Natural killer cell (primary cell): ENCODE measurements at regions not wholly inside any gene's neighbourhood (a gene's known extent, or its start where the extent isn't known, plus 50 kb on each side); places are given as distances from the start of the nearest gene placed in this dataset.

Experiments
- ATAC-seq, 3 donors: fragments of 150-1000 bp in 2 of 3; fragments of 200-7000 bp in 1 of 3; cut with Tn5 transposase; 1 replicate in 1 of 3; 2 replicates in 2 of 3; pipeline ENCODE4 v1.10.0; 2021; ENCODE audit warnings: mild to moderate bottlenecking in 2 of 3, moderate library complexity in 2 of 3
- DNase-seq, 2 donors: peaks; one replicate each; pipeline versions ENCODE4 v3.0.0 to v3.0.0-alpha.2; 2013 to 2021; ENCODE audit warnings: mixed read lengths in 1 of 2
- H3K27ac ChIP-seq: one replicate; pipeline ENCODE4 v1.5.1; 2013; ENCODE audit warnings: mild to moderate bottlenecking, low read length
- H3K27me3 ChIP-seq: one replicate; pipeline ENCODE4 v1.6.1; 2013; ENCODE audit warnings: low read length; ENCODE audit not compliant: control insufficient read depth, insufficient read depth
- H3K36me3 ChIP-seq: one replicate; pipeline ENCODE4 v1.6.1; 2013; ENCODE audit warnings: low read length; ENCODE audit not compliant: control insufficient read depth, insufficient read depth
- H3K4me1 ChIP-seq: one replicate; pipeline ENCODE4 v1.6.1; 2013; ENCODE audit warnings: low read length; ENCODE audit not compliant: control insufficient read depth, insufficient read depth
- H3K4me3 ChIP-seq: one replicate; pipeline ENCODE4 v1.5.1; 2013; ENCODE audit warnings: low read length
- H3K9me3 ChIP-seq: one replicate; pipeline ENCODE4 v1.6.1; 2013; ENCODE audit warnings: low read length; ENCODE audit not compliant: control insufficient read depth, insufficient read depth
- H3K27ac Mint-ChIP-seq, 2 donors: one replicate each; pipeline ENCODE4 v1.8.0; 2022; ENCODE audit warnings: mild to moderate bottlenecking in 2 of 2, mixed read lengths in 2 of 2, moderate library complexity in 1 of 2
- H3K27me3 Mint-ChIP-seq, 2 donors: one replicate each; pipeline ENCODE4 v1.8.0; 2022; ENCODE audit warnings: low read depth in 2 of 2, mixed read lengths in 2 of 2
- H3K36me3 Mint-ChIP-seq: one replicate; pipeline ENCODE4 v1.8.0; 2022; ENCODE audit warnings: mixed read lengths
- H3K4me1 Mint-ChIP-seq, 2 donors: one replicate each; pipeline ENCODE4 v1.8.0; 2022; ENCODE audit warnings: mixed read lengths in 2 of 2
- H3K4me3 Mint-ChIP-seq: one replicate; pipeline ENCODE4 v1.8.0; 2022; ENCODE audit warnings: mild to moderate bottlenecking, moderate library complexity, mixed read lengths
- H3K9me3 Mint-ChIP-seq, 2 donors: one replicate each; pipeline ENCODE4 v1.8.0; 2022; ENCODE audit warnings: mixed read lengths in 2 of 2
- CTCF ChIP-seq: fragments of 200-600 bp; IDR thresholded peaks from one replicate; pipeline ENCODE4 v1.8.0; 2022; ENCODE audit warnings: antibody characterized with exemption
- WGBS: methylation state at CpG from one replicate; pipeline ENCODE4 v1.1.7; 2013; ENCODE audit warnings: missing lambda C conversion rate; ENCODE audit not compliant: insufficient coverage; 5-methylcytosine and 5-hydroxymethylcytosine counted together
- intact Hi-C: fragments of 100-400 bp; cut with micrococcal nuclease; formaldehyde crosslinking; loops from one replicate; pipeline ENCODE4 v1.14.2; 2022

GRCh38 chr9:99509900-99510535, 287.9 kb downstream of the SEC61B start:
- Histone ChIP-seq H3K27me3 (no peaks in the 10 kb centered on the region), H3K27ac (no peak overlapping the region), H3K4me1 (no peaks in the 10 kb centered on the region), H3K9me3 (no peaks in the 10 kb centered on the region), H3K36me3 (no peaks in the 10 kb centered on the region), H3K4me3 (no peak overlapping the region)
- no peak overlapping the region for H3K4me3 Mint-ChIP-seq
- H3K9me3 Mint-ChIP-seq = no peaks in the 10 kb centered on the region
- peaks cover 15 to 17% of the 10 kb centered on the region in 2 donors for H3K27me3 Mint-ChIP-seq
- H3K36me3 Mint-ChIP-seq = no peaks in the 10 kb centered on the region
- DNase-seq = no peak
- intact Hi-C loops = no loop called here
- WGBS = 84% methylated on average over 4 of the region's 4 CpGs
- no peak for TF ChIP-seq CTCF
- no peak for ATAC-seq
- H3K27ac Mint-ChIP-seq = no peak overlapping the region
- no peaks in the 10 kb centered on the region for H3K4me1 Mint-ChIP-seq

DNA sequence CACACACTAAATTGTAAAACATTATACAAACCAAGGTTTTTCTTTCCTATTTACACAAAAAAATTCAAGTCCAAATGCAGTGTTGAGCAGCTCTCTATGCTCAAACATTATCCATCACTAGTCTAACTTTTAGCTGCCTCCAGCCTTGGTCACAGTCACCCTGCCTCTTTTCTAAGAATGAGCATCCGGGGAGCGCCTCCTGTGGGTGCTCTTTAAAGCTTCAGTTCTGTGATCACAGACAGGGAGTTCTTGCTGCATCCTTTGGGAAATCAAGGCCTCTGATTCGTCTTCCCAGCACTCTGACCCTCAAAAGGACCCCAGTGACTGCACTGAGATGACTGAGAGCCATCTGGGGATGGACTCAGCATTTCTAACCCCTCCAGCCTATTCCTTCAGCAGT, 289.6 kb downstream of the SEC61B start:
- ATAC-seq (no peak), DNase-seq (no peak)
- Mint-ChIP-seq H3K9me3 (no peaks in the 10 kb centered on the region), H3K4me1 (peaks cover 0 to 3% of the 10 kb centered on the region in 2 donors), H3K27me3 (peaks cover 10 to 17% of the 10 kb centered on the region in 2 donors), H3K27ac (no peak overlapping the region), H3K36me3 (no peaks in the 10 kb centered on the region), H3K4me3 (no peak overlapping the region)
- intact Hi-C loops = no loop called here
- no peak for TF ChIP-seq CTCF
- 83% methylated on average over 3 of the region's 3 CpGs for WGBS
- Histone ChIP-seq H3K36me3 (no peaks in the 10 kb centered on the region), H3K4me3 (no peak overlapping the region), H3K9me3 (no peaks in the 10 kb centered on the region), H3K27me3 (no peaks in the 10 kb centered on the region), H3K4me1 (no peaks in the 10 kb centered on the region), H3K27ac (no peak overlapping the region)

- intact Hi-C loops = no loop called here
- H3K27ac ChIP-seq = no peak overlapping the region
- H3K4me3 ChIP-seq = no peak overlapping the region
- H3K27ac Mint-ChIP-seq = no peak overlapping the region
- no peak overlapping the region for H3K4me3 Mint-ChIP-seq
- no peaks in the 10 kb centered on the region for H3K9me3 Mint-ChIP-seq
- peaks cover 0 to 6% of the 10 kb centered on the region in 2 donors for H3K4me1 Mint-ChIP-seq
- no peaks in the 10 kb centered on the region for H3K36me3 ChIP-seq
- H3K9me3 ChIP-seq = no peaks in the 10 kb centered on the region
- peaks cover 7 to 10% of the 10 kb centered on the region in 2 donors for H3K27me3 Mint-ChIP-seq
- H3K36me3 Mint-ChIP-seq = no peaks in the 10 kb centered on the region
- H3K4me1 ChIP-seq = no peaks in the 10 kb centered on the region
- H3K27me3 ChIP-seq = no peaks in the 10 kb centered on the region
- WGBS = 74% methylated on average over 2 of the region's 2 CpGs
- DNase-seq (no peak), ATAC-seq (no peak)
- no peak for TF ChIP-seq CTCF
Measured at GRCh38 chr9:99513441-99514112, 291.5 kb downstream of the SEC61B start.
